ENCODE measurements at regions not wholly inside any gene's neighbourhood (a gene's known extent, or its start where the extent isn't known, plus 50 kb on each side); places are given as distances from the start of the nearest gene placed in this dataset.
"Not testable (repeated sequence)": the region's sequence is repeated elsewhere in the genome, so short reads cannot be mapped to it uniquely, and the experiment has no call there.

GRCh38 chr1:222415441-222415840 is 132.5 kb downstream of the HHIPL2 start:
- DNase-seq: no peak

DNA sequence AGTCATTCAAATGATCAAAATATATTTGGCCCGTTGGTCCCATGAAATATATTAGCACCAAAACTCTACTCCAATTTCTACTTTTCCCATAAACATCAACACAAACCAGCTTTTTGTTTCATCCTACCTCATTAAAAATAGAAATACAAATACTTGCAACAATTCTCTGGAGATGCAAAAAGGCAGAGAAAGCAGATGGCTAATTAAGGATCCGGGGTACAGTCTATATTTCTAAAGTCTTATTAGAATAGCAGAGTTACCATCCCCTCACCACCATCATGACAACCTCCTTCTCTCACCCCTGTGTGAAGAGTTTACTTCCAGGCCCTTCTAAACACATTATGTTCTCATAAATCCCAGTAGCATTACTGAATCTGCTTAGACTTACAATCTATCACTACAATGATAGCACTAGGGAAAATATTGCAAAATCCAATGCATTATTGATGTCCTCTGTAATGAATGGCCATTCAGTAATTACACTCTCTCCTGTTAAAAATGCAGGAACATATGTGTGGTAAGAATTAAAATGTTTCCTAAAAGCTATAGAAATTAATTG is 133.8 kb downstream of the HHIPL2 start:
- no peak for DNase-seq

DNA sequence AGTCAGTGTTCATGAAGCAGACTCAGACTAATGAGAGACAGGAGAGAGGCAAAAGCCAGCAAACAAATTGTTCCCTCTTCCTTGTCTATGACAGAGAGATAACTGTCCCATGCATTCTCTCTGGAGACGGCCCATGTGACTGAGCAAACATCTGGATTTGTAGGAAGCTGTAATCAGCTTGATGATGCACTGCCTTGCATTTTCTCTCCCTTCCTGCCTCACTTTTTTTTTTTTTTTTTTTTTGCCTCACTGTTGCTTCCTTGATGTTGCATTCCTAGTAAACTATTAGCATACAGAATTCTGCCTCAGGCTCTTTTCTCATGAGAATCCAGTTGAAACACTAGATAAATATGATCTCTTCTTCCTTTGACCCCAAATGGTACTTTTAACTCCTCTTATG is 134.5 kb downstream of the HHIPL2 start:
- DNase-seq: no peak

DNA sequence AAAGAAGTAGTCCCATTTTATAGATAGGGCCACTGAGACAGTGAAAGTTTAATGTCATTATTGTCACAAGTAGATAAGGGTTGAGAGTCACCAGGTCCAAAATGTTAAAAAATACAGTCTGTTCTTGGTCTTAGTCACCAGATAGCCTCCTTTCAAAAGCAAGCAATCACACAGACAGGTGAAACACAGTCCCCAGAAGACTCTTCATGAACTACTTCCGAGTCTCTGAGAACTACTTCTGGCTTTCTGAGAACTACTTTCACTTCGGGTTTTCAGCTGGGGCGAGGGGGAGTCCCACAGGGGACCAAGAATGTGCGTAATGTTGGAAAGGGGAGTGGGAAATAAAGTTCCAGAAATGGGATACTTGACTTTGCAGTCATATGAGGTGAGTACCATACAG is 143.2 kb downstream of the HHIPL2 start:
- DNase-seq: no peak

- DNase-seq: no peak
Observed at GRCh38 chr1:222399197-222399596, 148.7 kb downstream of the HHIPL2 start.

DNA sequence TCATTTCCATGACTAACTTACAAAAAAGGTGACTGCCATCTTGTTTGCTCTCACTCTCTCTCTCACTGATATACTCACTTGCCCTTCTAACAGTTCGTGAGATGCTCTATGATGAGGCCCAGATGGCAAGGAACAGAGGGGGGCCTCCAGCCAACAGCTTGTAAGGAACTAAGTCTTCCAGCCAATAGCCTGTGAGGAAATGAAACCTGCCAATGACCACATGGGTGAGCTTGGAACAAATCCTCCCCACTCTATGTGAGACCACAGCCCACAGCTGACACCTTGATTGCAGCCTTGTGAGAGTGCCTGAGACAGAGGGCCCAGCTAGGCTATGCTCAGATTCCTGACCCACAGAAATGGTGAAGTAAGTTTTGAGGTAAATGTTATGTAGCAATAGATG is 153.7 kb downstream of the HHIPL2 start:
- DNase-seq: no peak

- DNase-seq: no peak
Observed at GRCh38 chr1:222392556-222392955, 155.3 kb downstream of the HHIPL2 start.

DNA sequence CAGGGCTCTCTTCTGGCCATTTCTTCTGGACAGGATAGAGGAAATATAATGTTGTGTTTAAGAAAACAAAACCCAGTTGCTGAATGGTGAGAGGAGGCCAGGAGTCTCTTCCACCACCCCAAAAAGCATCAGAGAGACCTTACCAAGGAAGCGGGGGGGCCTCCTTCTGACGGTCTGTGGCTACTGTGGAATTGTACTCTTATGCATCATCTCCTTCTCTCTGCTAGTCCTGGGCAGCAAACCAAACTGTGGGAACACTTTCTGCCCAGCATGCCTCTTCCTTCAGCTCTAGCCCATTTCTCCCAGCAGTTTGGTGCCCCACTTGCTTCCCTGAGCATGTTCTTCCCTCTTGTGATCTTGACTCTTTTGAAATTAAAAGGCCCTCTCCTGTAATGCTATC is 157.7 kb downstream of the HHIPL2 start:
- no peak for DNase-seq

DNA sequence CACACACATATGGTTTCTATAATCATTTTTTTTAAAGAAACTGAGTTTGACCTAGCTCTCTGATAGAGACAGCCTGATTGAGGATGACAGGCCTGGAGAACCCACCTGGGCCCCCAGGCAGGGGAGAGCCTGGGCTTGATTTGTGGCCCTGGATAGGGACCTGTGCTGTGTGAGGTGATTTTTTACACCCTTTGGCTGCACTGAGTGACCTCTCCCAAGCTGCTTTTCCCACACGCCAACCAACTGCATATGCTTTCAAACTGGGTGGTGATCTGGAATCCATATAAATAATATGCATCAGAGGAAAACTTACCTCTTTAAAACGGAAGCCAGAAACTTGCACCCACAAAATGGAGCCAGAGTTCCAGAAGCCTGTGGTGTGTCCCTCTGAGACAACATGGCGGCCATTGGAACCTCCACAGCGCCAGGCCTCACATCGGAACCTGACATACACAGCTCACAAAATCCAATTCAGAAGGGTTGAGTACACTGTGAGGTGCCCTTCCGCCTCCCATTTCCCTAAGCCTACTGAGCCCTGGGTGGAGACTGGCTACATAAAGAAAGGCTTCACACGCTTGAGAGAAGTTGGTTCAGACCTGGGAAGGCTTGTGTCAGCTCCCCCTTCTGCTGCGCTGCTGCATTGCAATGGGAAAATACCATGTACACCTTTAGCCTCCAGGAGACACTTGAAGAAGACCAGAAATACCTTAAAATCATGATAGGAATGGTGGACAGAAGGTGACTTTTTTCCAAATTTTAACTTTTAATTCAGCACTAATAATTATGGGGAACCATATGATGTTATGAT is 160.7 kb downstream of the HHIPL2 start:
- DNase-seq: no peak

DNA sequence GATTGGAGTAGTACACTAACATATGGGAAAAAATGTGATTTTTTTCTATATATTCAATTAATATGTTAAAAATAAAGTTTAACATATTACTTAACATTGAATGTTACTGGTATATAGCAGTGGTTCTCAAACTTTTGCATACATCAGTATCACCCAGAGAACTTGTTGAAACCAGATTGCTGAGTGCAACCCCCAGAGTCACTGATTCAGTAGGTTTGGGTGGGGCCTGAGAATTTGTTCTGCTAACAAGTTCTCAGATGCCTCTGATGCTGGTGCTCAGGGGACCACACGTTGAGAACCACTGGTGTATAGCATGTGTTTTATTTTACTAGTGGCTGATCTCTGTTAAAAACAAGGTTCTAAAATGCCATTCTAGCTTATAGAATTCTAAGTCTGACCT is 161.9 kb downstream of the HHIPL2 start:
- DNase-seq: no peak

GRCh38 chr1:222385262-222385661 is 162.6 kb downstream of the HHIPL2 start:
- DNase-seq: no peak

- DNase-seq: no peak
Observed at GRCh38 chr1:222384531-222384930, 163.4 kb downstream of the HHIPL2 start.

DNA sequence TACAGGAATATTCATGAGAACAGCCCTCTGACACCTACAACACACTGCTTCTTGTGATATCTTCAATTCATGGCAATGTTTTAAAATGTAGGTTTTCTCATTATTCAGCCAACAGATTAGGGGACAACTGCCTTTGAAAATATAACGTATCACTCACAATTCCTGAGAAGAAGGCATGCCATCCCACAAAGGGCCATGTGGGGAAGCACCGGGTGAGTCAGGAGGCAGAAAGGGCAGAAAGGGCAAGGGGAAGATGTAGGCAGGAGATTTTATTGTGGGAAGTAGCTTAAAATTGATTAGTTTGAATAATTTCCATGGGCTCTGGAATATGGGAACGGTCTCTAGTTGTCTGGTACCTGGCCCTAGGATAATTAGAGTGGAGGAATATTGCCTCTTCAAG is 165.7 kb downstream of the HHIPL2 start:
- DNase-seq: no peak

DNA sequence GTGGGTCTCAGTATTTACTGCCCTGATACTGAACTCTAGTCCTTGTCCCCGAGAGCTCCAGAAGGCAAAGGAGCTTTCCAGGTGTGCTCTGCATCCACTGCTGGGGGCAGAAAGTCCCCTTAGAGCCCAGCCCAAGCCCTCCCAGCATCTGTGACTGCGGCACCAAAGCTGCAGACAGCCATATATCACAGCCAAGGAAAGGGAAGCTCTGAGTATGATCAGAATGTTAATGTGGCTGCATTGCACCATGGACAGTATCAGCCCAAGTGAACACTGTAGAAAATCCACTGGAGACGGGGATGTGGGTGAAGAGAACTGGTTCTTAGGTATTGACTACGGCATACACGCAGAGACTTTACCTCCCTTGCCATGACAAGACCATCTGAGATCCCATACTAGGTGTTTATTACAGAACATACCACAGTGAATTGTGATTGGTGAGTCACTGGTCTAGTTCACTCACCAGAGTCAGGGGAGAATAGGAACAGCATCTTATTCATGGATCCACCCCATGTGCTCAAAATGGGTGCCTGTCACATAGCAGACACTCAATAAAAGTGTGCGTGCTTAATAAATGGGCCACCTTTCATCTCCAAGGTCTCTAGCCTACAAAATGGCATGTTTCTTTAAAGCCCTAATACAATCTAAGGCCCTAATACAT is 170.3 kb downstream of the HHIPL2 start:
- DNase-seq: no peak

- DNase-seq: not testable (repeated sequence)
Observed at GRCh38 chr1:222376791-222377190, 171.1 kb downstream of the HHIPL2 start.

DNA sequence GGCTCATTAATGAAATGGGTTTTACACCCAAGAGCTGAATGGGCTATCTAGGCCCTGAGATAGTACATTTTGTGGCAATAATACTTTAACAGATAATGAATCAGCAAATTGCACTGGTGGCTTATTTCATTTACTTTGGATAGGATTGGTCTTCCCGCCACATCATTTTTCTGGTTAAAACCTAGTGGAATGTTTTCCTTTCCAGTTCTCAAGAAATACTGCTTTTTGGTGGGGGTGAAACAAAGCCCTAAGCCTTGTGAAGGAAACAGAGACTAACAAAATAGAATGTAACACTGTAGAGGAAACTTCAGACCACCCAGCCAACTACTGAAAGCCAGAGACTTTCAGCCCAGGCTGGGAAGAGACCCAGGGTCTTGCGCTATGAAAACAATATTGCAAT is 172.2 kb downstream of the HHIPL2 start:
- no peak for DNase-seq

DNA sequence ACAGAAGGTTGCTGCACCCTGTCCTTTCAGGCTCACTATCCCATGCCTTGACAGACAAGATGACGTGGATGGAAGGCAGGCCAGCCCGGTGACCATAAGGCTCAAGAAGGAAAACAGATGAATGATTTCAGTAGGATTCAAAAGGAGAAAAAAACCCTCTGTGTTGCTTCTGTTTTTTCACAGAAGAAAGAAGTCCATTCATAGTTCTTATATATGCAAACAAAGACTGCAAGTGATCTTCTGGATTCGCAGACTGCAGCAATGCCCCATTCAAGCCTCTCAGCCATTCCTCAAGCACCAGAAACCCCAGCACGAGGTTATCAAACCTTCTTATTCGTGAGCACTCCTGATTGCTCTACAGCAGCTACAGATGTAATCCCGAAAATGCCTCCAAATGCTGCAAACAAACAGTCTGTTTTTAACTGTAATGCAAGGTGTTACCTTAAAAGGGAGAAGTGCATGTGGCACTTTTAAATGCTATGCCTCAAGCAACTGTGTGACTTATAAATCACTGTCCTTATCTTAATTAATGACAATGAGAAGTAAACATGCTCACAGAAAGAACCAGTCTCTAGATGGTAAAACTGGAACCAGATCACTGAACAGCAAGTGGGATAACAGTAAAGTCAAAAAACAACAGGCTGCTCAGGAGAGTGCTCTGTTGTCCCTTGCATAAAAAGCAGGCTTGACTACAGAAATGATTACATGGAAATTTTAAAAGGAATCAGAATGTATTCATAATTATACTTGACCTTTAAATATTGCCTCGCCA is 173.9 kb downstream of the HHIPL2 start:
- no peak for DNase-seq

DNA sequence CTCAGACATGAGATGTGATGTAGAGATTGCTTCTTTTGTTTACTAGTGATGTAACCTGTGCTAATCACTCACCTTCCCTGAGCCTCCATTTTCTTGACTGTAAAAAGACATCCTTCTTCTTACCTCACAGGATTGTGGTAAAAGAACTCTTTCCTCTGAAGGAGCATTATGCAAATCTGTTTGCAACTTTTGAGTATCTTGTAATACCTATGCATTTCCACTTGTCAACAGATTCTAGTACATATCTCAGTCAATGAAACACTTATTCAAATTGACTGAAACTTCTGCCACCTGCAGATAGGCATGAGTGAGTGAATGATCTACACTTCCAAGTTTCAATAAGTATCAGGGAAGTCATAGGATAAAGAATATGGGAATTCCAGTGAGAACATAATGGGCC is 174.7 kb downstream of the HHIPL2 start:
- no peak for DNase-seq

DNA sequence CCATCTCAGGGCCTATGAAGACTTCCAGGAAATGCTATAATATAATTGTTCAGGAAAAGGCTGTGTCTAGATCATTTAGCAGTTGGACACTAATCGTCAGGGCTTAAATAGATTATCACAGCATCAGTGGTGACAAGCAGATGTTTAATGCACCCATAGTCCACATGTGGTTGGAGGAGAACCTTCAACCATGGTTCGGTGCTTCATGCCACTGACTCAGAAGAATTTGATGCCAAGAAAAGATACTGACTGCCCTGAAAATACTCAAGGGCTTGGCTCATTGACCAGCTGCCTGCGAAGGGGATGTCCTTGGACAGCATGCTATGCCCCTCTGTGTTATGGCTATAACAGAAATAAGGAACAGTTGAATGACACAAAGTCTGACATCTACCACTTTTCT is 175.7 kb downstream of the HHIPL2 start:
- no peak for DNase-seq

DNA sequence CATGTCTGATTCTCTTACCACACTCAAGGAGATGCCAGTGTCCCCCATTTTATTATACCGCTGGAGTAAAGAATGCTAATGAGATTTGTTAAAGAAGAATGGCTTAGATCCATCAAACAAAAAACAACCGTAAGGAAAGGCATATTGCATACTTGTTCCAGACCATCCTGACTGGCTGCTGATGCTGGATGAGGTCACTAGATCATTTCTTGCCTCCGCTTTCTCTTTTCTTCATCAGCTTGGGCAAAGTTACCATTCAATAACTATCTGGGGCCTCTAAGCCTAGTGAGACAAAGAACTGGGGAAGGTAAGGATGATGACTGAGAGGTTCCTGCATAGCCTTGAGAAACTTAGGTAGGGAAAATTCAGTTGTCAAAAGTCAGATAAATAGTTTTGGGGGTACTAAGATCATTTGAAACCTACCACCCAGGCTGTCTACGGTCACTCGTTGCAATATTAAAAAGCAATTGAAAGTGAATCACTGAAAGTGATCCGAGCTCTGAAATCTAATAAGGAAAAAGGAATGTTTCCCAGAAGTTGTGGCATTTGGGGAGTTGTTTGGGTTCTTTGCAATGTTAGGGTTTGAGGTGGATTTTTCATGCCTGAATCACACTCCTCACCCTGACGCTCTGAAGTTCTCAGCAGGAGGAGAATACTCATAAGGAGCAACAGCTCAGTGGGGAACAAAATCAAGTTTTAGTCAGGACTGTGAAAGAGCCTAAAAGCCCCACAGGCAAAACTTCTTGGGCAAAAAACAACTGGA is 176.8 kb downstream of the HHIPL2 start:
- DNase-seq: no peak

DNA sequence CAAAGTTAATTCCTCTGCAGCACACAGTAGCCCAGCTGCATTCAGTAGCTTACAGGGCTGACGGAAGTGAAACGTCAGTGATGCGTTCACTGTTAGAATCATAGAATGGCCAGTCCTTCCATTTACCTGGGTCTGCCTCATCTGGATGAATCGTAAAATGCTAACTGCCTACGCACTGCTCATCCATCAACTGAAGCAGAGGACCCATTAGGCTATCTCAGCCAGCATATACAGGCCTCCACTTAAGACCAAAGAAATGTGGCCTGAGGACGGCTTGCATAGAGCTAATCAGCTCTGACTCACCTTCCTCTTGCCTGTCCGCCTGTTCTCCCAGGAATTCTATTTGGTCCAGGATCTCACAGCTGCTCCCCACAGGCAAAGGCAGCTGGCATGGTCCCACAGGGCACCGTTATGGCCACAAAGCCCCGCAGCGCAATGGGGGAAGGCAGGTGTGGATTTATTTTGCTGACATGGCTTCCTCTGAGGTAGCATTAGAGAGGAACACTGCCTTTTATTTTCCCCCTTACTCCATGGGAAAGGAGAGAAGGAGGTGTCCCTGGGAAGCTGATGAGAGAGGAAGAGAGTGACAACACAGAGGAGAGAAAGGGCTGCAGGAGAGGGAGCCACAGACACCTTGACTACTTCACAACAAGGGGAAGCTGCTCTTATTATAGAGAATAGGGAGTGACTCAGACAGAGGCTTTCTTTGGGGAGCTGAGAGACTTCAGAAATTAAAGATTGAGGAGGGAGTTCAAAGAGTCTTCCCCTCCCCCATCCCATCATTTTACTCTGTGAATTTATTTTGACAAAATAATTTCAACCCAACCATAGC is 177.6 kb downstream of the HHIPL2 start:
- DNase-seq: no peak

- DNase-seq: no peak
Observed at GRCh38 chr1:222369148-222369547, 178.8 kb downstream of the HHIPL2 start.
